Activated CD4-positive, alpha-beta T cell treated with anti-CD3 and anti-CD28 coated beads, Interleukin-2, amount 50 U/mL, for 4 hours (primary cell): ENCODE measurements at regions not wholly inside any gene's neighbourhood (a gene's known extent, or its start where the extent isn't known, plus 50 kb on each side); places are given as distances from the start of the nearest gene placed in this dataset.
"Not testable (repeated sequence)": the region's sequence is repeated elsewhere in the genome, so short reads cannot be mapped to it uniquely, and the experiment has no call there.

Source experiments
- DNase-seq, 2 experiments: peaks; one replicate each; pipeline ENCODE4 v3.0.0-alpha.2; 2020

GRCh38 chr11:134942681-134943080 is 530.6 kb upstream of the B3GAT1 start:
- DNase-seq: no peak

- DNase-seq: not testable (repeated sequence)
Measured at GRCh38 chr11:134941936-134942600, 530.0 kb upstream of the B3GAT1 start.

GRCh38 chr11:134941326-134941725 is 529.3 kb upstream of the B3GAT1 start:
- DNase-seq: no peak

GRCh38 chr11:134940441-134941126 is 528.5 kb upstream of the B3GAT1 start:
- DNase-seq: no peak

DNA sequence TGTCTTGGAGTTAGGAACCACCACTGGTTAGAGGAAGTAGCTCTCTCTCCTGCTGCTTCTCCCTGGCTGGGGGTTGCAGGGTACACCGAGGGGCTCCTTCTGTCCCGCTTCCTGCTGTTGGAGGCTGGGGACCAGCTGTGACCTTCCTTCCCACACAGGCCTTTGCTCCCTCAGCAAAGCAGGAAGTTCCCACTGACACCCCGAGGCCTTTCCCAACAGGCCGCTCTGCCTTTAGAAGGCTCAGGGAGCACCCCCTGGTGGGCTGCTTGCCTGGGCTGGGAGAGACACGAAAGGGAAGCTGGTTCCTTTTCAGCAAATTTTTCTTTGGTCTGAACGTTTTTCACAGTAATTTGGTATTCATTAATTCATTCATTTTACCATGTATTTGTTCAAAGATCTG is 527.9 kb upstream of the B3GAT1 start:
- no peak for DNase-seq

DNA sequence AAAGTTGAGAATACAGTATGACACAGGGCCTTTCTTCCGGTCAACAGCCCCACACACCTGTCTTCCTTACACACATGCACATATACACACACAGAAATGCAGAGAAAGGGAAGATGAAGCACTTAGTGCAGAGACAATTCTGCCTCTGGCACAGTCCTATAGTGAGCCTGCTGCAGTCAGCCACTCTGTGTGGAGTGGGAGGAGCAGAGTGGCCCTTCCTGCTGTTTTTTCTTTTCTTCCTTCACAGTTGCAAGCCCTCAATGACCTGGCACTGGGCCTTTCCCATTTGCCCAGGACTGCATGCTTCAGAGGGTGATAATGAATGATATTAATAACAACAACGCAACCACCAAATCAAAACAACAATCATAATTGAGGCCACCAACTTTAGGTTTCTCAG is 527.0 kb upstream of the B3GAT1 start:
- DNase-seq: no peak

DNA sequence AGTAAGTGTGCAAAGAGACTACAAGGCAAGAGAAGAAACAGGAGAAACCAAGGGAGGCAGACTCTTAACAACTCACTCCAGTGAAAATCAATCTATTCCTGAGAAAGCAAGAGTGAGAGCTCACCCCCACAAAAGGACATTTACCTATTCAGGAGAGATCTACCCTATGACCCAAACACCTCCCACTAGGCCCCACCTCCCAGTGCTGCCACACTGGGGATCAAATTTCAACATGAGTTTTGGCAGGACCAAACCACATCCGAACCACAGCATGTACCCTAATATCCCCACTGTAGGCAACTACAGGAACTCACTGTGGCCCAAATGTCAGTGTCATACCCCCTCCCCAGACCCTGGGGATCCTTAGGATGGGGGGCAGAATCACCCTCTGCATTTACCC is 526.2 kb upstream of the B3GAT1 start:
- no peak for DNase-seq

DNA sequence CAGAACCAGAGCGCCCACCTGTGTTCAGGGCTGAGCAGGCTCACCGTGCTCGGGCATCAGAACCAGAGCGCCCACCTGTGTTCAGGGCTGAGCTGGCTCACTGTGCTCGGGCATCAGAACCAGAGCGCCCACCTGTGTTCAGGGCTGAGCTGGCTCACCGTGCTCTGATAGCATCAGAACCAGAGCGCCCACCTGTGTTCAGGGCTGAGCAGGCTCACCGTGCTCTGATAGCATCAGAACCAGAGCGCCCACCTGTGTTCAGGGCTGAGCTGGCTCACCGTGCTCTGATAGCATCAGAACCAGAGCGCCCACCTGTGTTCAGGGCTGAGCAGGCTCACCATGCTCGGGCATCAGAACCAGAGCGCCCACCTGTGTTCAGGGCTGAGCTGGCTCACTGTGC is 525.2 kb upstream of the B3GAT1 start:
- not testable (repeated sequence) for DNase-seq

DNA sequence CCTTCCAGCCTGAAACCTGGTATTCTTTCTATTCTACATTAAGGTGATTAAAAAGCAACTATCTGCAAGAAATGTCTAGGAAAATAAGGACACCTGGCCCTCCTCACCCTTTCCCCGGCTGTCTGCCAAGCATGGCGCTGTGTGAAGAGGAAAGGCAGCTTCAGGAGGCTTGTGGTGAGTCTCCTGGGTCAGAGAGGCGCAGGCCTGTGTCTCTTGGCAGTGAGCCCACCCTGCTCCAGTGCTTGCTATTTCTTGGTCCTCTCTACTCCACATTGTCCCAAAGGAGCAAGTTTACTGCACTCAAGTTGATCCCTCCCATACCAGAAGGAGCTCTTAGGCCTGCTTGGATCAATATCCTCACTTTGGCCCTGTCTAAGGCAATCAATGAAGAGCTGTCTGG is 520.7 kb upstream of the B3GAT1 start:
- no peak for DNase-seq

DNA sequence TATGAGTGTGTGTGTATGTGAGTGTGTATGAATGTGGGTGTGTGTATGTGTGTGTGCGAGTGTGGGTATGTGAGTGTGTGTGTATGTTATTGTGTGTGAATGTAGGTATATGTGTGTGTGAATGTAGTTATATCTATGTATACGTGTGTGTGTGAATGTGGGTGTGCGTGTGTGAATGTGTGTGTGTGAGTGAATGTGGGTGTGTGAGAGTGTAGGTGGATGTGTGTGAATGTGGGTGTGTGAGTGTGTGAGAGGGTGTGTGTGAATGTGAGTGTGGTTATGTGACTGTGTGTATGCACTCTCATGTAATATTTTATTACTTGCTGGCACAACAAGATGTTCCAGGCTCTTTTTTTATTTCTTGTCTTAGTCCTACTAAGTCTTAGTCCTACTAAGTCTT is 513.4 kb upstream of the B3GAT1 start:
- no peak for DNase-seq

DNA sequence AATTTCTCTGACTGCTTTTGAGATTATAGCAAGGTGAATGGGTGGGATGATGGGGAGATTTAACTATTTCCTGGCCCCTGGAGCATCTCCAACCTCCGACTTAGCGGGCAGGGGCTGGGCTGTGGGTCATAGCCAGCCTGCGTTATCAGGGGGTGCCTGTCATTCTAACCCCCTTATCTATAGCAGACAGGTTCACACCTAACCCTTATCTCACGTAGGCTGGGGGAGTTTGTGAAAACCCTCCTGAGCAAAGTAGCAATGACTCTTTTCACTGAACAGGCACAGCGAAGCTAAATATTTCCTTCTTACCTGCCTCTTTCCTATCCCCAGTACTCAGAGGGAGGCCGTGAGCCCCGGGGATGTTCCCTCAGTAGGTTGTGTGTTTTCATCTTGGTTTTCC is 511.4 kb upstream of the B3GAT1 start:
- DNase-seq: no peak

DNA sequence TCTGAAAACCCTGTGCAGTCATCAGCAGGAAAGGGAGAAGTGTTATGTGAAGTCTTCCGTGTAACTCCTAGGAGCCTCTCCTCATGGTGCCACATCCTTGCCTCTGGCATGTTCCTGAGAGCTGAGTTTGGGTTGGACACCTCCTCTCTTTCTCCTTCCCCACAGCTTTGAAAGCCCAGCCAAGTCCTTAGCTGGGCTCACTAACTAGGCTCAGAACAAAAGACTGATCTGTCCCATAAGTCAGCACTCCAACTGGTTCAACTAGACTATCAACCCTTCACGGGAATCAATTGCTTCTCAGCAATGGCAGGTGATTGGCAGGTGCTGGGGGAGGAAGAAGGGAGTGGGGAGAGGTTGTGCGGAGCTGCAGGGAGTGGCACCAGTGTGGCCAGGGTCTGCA is 509.9 kb upstream of the B3GAT1 start:
- DNase-seq: no peak

DNA sequence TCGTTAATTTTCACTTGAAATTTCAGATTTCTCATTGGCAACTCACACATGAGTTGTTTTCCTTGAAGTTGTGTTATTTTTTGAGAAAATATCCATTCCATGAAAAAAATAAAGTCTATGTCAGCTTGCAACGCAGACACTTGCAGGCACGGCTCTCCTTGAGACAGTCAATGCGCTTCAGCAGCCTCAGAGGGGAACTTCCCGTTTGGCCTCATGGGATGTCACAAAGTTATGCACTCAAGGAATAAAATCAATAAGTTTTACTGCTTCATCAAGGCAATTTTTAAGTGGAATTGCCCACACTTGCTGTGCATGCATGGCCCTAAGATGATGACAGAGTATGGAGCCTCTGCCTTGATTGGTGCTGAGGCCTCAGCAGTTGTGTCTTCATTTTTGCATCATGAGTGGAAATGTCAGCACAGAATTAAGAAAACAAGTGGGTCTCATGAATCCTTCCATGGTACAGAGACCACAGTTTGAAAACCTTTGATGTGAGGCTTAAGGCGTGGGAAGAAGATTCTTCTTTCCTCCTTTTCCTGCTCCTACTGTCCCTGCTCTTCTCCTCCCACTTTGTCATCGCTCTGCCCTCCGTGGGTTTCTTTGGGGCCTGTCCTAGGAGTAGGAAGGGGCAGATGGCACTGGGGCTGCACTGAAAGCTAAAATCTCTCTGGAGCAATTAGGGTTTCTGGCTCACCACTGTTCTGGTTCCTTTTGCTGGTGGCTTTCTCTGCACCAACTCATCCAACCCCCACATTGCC is 509.0 kb upstream of the B3GAT1 start:
- DNase-seq: no peak

- DNase-seq: no peak
Measured at GRCh38 chr11:134916421-134917213, 504.6 kb upstream of the B3GAT1 start.

GRCh38 chr11:134915881-134916280 is 503.8 kb upstream of the B3GAT1 start:
- no peak for DNase-seq

GRCh38 chr11:134915212-134915611 is 503.2 kb upstream of the B3GAT1 start:
- DNase-seq: no peak

DNA sequence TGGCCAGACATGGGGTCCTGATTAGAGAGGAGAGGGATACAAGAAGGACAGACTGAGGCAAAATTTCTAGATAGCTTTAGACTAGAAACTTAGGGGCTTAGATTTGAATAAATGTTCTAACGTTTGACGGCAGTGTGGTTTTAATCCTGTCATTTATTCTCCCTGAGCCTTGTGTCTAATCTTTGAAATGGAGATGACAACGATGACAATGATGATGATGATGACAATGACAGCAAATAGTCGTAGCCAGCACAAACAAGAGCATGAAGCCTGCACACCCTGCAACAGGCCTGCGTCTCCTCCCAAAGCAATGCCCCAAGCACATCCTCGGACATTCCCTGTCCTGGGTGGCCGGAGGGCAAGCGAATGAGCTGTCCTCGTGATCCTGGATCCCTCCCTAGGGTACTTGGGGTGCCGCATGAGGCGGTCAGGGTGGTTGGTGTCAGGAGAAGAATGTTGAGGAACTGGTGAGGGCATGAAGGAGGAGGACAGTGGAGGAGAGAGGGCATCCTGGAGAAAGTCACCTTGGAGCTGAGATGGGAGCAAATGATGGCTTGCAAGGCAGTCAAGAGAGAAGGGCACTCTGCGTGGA is 502.1 kb upstream of the B3GAT1 start:
- DNase-seq: no peak

GRCh38 chr11:134913391-134913790 is 501.3 kb upstream of the B3GAT1 start:
- no peak for DNase-seq

DNA sequence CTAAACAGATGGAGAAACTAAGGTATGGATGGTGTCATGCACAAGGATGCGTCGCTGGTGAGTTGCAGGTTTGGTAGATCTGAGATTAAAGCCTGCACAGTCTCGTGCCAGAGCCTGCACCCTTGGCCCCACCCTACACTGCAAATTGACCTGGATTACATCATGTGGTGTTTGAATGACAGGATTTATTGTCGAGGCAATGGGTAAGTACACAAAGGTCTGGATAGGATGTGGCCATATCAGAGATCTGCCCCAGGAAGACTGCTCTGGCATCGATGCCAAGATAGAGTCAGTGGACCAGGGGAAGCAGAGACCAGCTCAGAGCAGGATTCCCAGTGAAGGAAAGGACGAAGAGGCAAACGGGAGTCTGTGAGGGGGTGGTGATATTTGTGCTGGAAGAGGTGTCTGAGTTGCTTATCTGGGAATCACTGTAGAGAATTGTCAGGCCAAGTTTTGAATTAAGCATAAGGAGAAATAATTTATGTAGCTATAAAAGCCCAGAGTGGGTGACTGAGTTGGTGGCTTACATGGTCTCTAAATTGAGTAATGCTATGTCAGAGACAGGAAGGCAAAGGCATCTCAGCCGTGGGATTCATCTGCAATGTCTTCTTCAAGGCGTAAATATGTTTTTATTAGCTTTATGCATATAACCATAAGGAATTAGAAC is 499.6 kb upstream of the B3GAT1 start:
- DNase-seq: no peak

- no peak for DNase-seq
Measured at GRCh38 chr11:134908583-134908982, 496.5 kb upstream of the B3GAT1 start.

- DNase-seq: no peak
Measured at GRCh38 chr11:134907636-134908035, 495.6 kb upstream of the B3GAT1 start.

GRCh38 chr11:134906356-134906955 is 494.4 kb upstream of the B3GAT1 start:
- no peak for DNase-seq
